ENCODE measurements at regions not wholly inside any gene's neighbourhood (a gene's known extent, or its start where the extent isn't known, plus 50 kb on each side); places are given as distances from the start of the nearest gene placed in this dataset.

DNA sequence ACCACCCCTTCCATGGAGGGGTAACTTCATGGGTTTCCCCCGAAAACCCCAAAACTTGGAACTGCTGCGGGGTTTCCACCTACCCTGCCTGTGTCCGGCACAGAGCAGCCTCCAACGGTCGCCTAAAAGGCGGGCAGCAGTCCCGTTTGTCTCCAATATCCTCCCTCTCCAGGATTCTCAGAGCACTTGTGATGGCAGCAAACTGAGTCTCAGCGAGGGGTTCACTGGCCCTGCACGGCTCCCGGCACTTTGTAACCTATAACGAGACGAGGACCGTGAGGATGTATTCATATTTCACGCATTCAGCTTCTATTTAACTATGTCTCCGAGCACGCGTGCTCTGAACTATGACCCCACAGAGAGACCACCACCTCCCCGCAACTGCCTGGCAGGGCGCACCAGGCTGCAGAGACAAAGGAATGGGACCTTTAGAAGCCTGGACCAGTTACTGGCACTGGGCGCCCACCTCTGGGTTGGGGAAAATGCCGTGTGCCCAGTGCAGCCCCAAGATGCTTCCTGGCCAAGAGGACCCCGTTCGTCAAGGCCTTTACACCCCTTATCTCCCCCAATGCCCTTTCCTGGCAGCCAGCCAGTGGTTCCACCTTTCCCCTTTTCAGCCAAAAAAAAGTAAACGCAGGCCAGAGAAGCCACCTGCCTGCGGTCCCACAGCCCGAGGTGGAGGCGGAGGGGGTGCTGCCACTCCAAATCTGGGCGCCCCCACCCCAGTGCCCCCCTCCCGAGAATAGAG, 173.1 kb upstream of the RTL1 start:
- H3K27me3 ChIP-seq (ENCODE audit: low read length), result no peaks in the 10 kb centered on the region
- H3K9me3 ChIP-seq (ENCODE audit: insufficient read depth, low read length), result no peaks in the 10 kb centered on the region
- H3K4me2 ChIP-seq (ENCODE audit: low read depth, low read length, poor library complexity, severe bottlenecking), result no peak overlapping the region
- no peak overlapping the region for H3K27ac ChIP-seq (ENCODE audit: low read depth, low read length)
- H3F3A ChIP-seq (ENCODE audit: insufficient read depth), result no peaks in the 10 kb centered on the region
- H2AFZ ChIP-seq (ENCODE audit: low read depth, low read length, severe bottlenecking), result no peak overlapping the region
- H4K20me1 ChIP-seq (ENCODE audit: low read depth, low read length), result no peaks in the 10 kb centered on the region
- H3K9ac ChIP-seq (ENCODE audit: low read length), result no peak overlapping the region
- no peaks in the 10 kb centered on the region for H3K36me3 ChIP-seq (ENCODE audit: low read length)
- H3K79me2 ChIP-seq (ENCODE audit: insufficient read depth, low read length), result no peaks in the 10 kb centered on the region
- no peak overlapping the region for H3K4me3 ChIP-seq (ENCODE audit: insufficient read depth, low read length, poor library complexity, severe bottlenecking)
- TF ChIP-seq, protein P1, sequence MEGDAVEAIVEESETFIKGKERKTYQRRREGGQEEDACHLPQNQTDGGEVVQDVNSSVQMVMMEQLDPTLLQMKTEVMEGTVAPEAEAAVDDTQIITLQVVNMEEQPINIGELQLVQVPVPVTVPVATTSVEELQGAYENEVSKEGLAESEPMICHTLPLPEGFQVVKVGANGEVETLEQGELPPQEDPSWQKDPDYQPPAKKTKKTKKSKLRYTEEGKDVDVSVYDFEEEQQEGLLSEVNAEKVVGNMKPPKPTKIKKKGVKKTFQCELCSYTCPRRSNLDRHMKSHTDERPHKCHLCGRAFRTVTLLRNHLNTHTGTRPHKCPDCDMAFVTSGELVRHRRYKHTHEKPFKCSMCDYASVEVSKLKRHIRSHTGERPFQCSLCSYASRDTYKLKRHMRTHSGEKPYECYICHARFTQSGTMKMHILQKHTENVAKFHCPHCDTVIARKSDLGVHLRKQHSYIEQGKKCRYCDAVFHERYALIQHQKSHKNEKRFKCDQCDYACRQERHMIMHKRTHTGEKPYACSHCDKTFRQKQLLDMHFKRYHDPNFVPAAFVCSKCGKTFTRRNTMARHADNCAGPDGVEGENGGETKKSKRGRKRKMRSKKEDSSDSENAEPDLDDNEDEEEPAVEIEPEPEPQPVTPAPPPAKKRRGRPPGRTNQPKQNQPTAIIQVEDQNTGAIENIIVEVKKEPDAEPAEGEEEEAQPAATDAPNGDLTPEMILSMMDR (IDR thresholded peaks at IDR 0.05; ENCODE audit: insufficient read depth, low read length, poor library complexity, severe bottlenecking), result no peak
- no peak for TF ChIP-seq EZH2phosphoT487 (conservative IDR thresholded peaks at IDR 0.05; ENCODE audit: low read length)
- no peaks in the 10 kb centered on the region for H3K9me2 ChIP-seq (replicated peaks; ENCODE audit: insufficient read depth, low read length)

- no peaks in the 10 kb centered on the region for H3K79me2 ChIP-seq (ENCODE audit: insufficient read depth, low read length)
- H3K9me2 ChIP-seq (replicated peaks; ENCODE audit: insufficient read depth, low read length), result no peaks in the 10 kb centered on the region
- H3K9ac ChIP-seq (ENCODE audit: low read length), result no peak overlapping the region
- no peak overlapping the region for H3K27ac ChIP-seq (ENCODE audit: low read depth, low read length)
- no peak overlapping the region for H2AFZ ChIP-seq (ENCODE audit: low read depth, low read length, severe bottlenecking)
- H4K20me1 ChIP-seq (ENCODE audit: low read depth, low read length), result no peaks in the 10 kb centered on the region
- no peaks in the 10 kb centered on the region for H3K36me3 ChIP-seq (ENCODE audit: low read length)
- no peaks in the 10 kb centered on the region for H3K27me3 ChIP-seq (ENCODE audit: low read length)
- H3K4me3 ChIP-seq (ENCODE audit: insufficient read depth, low read length, poor library complexity, severe bottlenecking), result no peak overlapping the region
- H3K4me2 ChIP-seq (ENCODE audit: low read depth, low read length, poor library complexity, severe bottlenecking), result no peak overlapping the region
- TF ChIP-seq, protein P1 (IDR thresholded peaks at IDR 0.05; ENCODE audit: insufficient read depth, low read length, poor library complexity, severe bottlenecking), result no peak
- no peak for TF ChIP-seq EZH2phosphoT487 (conservative IDR thresholded peaks at IDR 0.05; ENCODE audit: low read length)
- H3K9me3 ChIP-seq (ENCODE audit: insufficient read depth, low read length), result no peaks in the 10 kb centered on the region
- H3F3A ChIP-seq (ENCODE audit: insufficient read depth), result no peaks in the 10 kb centered on the region
Observed at GRCh38 chr14:101077481-101078074, 174.1 kb upstream of the RTL1 start.

DNA sequence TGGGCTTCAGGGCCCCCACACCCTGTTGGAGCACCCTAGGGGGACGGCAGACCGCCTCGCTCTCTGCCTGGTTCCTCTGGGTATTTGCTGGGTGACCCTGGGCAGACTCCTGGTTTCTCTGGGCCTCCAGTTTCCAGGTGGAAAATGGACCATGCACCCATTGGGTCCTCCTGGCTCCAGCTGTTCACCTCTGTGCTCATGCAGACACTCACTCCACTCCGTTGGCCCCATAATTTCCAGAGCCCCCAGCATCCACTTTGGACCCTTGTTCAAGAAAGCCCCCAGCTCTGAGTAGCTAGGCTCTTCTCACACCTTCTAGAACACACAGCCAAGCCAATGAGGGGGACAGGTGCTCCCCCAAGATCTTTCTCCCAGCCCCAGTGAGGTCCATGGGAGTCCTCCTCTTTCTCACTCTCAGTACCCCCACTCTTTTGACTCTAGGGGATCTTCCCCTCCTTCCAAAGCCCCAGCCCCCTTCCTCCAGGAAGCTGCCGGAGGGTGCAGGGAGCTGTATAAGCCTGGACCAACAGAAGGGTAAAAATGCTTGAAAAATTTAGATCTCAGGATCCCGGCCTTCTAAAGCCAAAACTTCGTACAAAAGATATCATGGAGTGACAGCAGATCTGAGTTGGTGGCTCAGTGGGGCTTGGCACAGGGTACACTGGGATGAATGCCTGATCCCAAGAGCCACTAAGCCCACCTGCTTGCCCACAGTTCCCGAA, 174.8 kb upstream of the RTL1 start:
- H3K36me3 ChIP-seq (ENCODE audit: low read length), result no peaks in the 10 kb centered on the region

More for the DNA sequence above, 174.8 kb upstream of the RTL1 start:
- Histone ChIP-seq H3K4me2 (ENCODE audit: low read depth, low read length, poor library complexity, severe bottlenecking) (no peak overlapping the region), H2AFZ (ENCODE audit: low read depth, low read length, severe bottlenecking) (no peak overlapping the region), H3K27me3 (ENCODE audit: low read length) (no peaks in the 10 kb centered on the region), H3K9me2 (replicated peaks; ENCODE audit: insufficient read depth, low read length) (no peaks in the 10 kb centered on the region), H3K9me3 (ENCODE audit: insufficient read depth, low read length) (no peaks in the 10 kb centered on the region), H3F3A (ENCODE audit: insufficient read depth) (no peaks in the 10 kb centered on the region), H3K79me2 (ENCODE audit: insufficient read depth, low read length) (no peaks in the 10 kb centered on the region), H3K27ac (ENCODE audit: low read depth, low read length) (no peak overlapping the region), H3K4me3 (ENCODE audit: insufficient read depth, low read length, poor library complexity, severe bottlenecking) (no peak overlapping the region), H3K9ac (ENCODE audit: low read length) (no peak overlapping the region), H4K20me1 (ENCODE audit: low read depth, low read length) (no peaks in the 10 kb centered on the region)
- TF ChIP-seq EZH2phosphoT487 (conservative IDR thresholded peaks at IDR 0.05; ENCODE audit: low read length), result no peak
